NAMALWA (cell line): ENCODE measurements at regions not wholly inside any gene's neighbourhood (a gene's known extent, or its start where the extent isn't known, plus 50 kb on each side); places are given as distances from the start of the nearest gene placed in this dataset.
A peak's percentile ranks its signal among the peaks of the same experiment; 100 is the strongest.
"Not testable (repeated sequence)": the region's sequence is repeated elsewhere in the genome, so short reads cannot be mapped to it uniquely, and the experiment has no call there.

Experiments
- DNase-seq: peaks from one replicate; pipeline ENCODE4 v3.0.0-alpha.2; 2015; ENCODE audit warnings: low spot score

GRCh38 chr14:97798176-97798575, 1001.0 kb downstream of the VRK1 start:
- no peak for DNase-seq

DNA sequence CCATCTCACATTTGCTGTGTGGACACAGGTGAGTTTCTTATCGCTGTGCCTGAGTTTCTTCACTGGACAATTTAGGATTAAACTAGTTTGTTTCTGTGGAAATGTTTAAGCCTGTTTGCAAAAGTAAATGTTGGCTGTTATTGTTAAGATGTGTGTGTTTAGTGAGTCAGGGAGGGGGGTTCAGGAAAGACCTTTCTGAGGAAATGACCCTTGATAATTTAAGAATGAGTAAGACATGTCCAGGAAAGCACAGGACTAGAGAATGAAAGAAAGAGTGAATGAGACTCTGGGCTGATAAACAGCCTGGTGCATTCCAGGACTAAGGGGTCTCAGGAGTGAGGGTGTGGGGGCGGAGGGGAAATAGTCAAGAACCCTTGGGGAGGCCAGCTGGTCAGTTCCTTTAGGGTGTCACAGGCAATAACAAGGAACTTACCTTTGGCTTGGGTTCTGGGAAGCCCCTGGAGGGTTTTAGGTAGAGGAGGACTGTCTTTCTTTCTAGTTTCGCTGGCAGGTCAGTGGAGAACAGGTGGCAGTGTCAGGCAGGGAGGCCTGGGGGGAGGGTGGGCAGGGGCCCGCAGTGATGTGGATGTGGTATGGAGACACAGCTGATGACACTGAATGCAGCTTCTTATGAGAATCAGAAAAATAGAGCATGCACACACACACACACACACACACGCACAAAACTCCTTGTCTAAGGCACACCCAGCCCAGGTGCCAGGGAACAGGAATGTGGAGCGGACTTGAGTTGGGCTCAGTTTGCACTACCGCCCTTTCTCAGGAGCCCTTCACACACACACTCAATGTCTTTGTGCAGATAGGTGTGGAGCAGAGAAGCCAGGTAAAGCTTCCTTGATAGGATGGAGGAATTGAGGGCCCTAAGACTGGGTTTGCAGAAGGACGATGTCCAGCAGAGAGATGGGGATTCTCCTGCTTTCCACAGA, 1005.5 kb downstream of the VRK1 start:
- no peak for DNase-seq

DNA sequence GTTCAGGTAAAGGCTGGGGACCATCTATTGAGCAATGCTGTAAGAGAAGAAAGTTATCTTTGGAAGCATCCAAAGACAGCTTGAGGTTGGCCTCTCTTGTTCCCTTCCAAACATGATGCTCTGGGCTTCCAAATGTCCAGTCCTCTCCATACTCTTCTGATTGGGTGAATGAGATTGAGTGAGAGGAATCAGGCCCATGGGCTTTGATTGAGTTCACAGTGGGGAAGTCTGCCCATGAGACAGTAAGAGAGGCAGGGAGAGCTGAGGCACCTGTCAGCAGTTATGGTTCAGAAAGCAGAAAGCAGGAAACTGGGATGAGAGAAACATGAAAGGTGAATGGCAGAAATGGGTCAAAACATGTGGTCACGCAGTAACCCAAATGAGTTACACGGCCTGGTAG, 1006.9 kb downstream of the VRK1 start:
- DNase-seq = no peak

- no peak for DNase-seq
Observed at GRCh38 chr14:97806891-97807290, 1009.7 kb downstream of the VRK1 start.

GRCh38 chr14:97808541-97808940, 1011.4 kb downstream of the VRK1 start:
- DNase-seq = not testable (repeated sequence)

GRCh38 chr14:97813556-97813955, 1016.4 kb downstream of the VRK1 start:
- no peak for DNase-seq

DNA sequence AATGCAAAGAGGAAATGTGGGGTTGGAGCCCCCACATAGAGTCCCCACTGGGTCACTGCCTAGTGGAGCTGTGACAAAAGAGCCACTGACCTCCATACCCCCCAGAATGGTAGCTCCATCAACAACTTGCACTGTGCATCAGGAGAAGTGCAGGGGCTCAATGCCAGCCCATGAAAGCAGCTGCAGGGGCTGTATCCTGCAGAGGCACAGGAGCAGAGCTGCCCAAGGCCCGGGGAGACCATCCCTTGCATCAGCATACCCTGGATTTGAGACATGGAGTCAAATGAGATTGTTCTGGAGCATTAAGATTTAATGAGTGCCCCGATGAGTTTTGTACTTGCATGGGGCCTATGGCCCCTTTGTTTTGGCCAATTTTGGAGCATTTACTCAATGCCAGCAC, 1023.6 kb downstream of the VRK1 start:
- DNase-seq = no peak

GRCh38 chr14:97824218-97824617, 1027.0 kb downstream of the VRK1 start:
- DNase-seq = peak; percentile 64

- no peak for DNase-seq
Observed at GRCh38 chr14:97827746-97828145, 1030.6 kb downstream of the VRK1 start.

DNA sequence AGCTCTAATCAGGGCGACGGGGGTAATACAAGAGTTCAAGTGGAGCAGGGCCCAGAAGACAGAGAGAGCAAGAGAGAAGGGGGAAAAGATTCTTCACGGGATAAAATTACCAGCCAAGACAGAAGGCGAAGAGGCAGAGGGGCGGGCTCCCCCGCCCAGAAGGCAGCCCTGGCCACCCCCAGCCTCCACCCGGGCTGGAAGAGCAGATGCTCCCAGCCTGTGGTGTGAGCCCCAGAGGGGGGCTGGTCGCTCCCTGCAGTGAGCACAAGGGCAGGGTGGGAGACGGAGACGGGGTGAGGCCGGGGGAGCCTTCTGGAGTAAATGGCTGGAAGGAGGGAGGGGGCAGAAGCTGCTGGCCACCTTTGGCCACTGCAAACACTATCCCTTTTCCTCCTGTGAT, 1035.6 kb downstream of the VRK1 start:
- DNase-seq = no peak

GRCh38 chr14:97838986-97839385, 1041.8 kb downstream of the VRK1 start:
- DNase-seq = no peak

- no peak for DNase-seq
Observed at GRCh38 chr14:97840159-97840558, 1043.0 kb downstream of the VRK1 start.

DNA sequence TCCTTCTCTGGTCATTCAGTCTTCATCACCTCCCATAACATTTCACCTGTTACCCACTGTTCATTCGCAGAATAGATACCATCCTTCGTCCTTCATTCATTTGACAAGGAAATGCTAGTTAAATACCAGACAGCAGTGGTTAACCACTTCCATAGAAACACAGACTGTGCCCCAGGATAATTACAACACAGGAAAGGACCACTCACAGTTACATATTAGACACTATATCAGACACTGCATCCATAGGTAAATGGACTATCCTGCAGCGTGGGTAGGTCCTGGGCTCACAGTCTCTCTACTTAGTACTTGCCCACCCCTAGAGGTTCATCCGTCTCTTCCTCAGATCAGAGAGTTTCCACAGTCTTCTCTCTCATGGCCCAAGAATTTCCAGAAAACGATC, 1044.6 kb downstream of the VRK1 start:
- DNase-seq = no peak

DNA sequence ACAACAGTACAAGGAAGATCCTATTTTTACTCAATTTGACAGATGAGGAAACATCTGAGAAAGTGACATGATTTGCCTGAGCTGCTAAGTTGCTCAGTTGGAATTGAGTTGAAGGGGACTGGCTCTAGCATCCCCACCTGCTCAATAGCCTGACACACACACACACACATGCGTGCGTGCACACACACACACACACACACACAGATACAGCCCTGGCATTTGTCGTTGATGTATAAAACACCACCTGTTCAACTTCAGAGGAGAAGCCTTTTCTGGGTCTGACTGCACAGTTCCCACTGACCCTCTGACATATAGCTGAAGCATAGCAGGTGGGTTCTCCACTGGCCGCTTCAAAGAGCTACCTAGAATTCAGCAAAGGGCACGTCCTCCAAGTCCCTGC, 1045.9 kb downstream of the VRK1 start:
- DNase-seq = no peak

- no peak for DNase-seq
Observed at GRCh38 chr14:97844042-97844441, 1046.9 kb downstream of the VRK1 start.

- no peak for DNase-seq
Observed at GRCh38 chr14:97846156-97846555, 1049.0 kb downstream of the VRK1 start.

DNA sequence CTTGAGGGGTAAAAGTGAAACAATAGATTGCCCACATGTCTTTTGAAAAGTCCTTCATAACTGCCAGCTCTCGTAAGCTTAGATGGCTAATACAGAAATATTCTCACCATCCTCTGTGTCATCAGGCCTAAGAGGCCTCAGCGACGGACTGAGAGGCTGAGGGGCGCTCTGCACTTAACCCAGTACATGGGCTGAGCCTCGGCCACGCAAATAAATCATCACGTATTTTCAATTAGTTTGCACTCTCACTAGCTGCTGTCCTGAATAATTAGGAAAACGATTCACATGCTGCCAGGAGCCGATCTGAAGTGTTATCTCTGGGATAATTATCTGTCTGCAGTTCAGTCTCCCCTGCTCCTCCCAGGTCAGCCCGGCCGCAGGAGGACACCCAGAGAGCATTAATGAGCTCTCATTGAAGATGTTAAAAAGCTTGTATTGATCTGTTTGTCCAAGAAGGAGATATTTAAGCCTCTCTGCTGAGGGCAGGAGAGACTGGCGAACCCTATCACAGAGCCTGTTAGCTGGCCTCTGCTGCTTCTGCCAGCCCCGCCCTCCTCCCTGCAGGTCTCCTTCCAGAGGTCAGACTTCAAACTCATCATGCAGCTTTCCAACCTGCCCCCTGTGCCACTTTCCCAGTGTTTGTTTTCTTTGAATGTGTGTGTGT, 1051.3 kb downstream of the VRK1 start:
- DNase-seq = no peak

- no peak for DNase-seq
Observed at GRCh38 chr14:97850466-97850865, 1053.3 kb downstream of the VRK1 start.

- DNase-seq = no peak
Observed at GRCh38 chr14:97850886-97851285, 1053.7 kb downstream of the VRK1 start.

DNA sequence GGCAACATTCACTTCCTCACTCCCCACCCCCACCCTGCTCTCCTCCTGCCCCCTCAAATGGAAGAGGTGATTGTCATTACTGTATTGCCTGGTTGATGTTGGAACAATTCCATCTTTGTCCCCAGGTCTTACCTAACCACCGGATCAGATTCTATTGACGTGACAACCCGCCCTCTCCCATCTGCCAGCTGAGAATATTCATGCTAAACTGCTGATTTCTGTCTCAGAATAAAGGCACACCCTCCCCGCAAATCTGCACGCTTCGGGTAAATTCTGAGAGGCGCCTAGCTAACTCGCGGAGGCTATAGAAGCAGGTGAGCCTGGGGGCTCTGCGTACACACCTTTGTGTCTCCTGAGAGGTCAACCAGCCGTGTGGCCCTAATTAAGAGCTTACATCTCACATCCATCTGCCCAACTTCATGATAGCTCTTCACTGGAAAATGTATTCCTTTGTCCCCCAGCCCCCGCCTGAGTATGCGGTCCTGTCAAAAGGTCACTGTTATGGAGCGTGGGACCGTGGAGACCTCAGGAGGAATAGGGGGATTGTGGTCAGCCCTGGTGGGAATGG, 1054.3 kb downstream of the VRK1 start:
- DNase-seq = no peak

- no peak for DNase-seq
Observed at GRCh38 chr14:97854918-97855317, 1057.7 kb downstream of the VRK1 start.

DNA sequence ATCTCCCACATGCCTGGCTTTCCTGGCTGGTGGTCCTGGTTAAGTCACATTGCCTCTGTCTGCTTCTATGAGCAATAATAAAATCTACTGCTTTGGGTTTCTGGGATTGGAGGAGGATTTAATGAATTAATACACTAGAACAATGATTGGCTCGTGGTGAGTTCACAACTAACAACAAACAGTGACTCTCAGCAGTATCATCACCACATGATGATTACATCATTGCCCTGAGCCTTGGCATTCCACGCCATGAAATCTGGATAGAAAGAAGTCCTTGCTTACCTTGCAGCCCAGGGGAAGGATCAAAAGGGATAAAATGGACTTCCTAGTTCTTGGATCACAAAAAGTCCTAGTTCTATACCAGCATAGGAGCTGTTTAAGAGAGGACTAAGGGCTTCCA, 1069.0 kb downstream of the VRK1 start:
- no peak for DNase-seq

DNA sequence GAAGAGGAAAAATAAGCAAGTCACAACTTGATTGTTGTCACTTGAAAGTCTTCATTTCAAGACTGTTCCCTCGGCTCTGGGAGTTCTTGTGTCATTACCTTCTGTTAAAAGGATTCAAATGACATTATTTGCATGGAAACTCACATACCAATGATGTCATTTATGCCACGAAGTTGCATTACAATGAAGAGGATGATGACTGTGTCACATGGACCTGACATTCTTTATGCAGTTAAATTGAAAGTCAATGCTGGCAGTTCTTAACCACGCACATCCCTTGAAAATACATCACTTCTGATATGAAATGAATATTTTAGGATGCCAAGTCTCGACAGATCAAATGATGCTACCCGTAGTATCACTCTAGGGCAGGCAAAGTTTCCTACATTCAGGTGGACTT, 1069.5 kb downstream of the VRK1 start:
- DNase-seq = no peak
